ENCODE measurements at regions not wholly inside any gene's neighbourhood (a gene's known extent, or its start where the extent isn't known, plus 50 kb on each side); places are given as distances from the start of the nearest gene placed in this dataset.

DNA sequence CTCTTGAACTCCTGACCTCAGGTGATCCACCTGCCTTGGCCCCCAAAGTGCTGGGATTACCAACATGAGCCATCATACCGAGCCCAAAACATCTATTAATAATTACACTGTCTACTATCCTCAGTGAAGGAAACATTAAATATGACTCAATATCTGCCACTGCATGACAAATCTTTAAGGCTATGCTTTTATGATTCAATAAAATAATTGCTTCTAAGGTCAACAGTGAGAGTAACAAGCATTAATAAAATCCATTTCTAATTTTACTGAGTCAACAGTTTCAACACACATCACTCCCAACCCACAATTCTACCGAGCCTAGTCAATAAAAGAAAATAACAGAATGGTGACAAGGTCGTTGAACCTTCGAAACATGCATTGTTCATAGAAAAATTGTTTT, 125.5 kb upstream of the CHRM3 start:
- no peak for DNase-seq
- no peak for ATAC-seq (ENCODE audit: insufficient read depth, low read depth)
- no peaks in the 10 kb centered on the region for H3K36me3 ChIP-seq (ENCODE audit: insufficient read depth, low read length)
- TF ChIP-seq EZH2 (IDR thresholded peaks at IDR 0.05; ENCODE audit: borderline replicate concordance, low read depth, low read length, severe bottlenecking): no peak
- TF ChIP-seq, protein P1, sequence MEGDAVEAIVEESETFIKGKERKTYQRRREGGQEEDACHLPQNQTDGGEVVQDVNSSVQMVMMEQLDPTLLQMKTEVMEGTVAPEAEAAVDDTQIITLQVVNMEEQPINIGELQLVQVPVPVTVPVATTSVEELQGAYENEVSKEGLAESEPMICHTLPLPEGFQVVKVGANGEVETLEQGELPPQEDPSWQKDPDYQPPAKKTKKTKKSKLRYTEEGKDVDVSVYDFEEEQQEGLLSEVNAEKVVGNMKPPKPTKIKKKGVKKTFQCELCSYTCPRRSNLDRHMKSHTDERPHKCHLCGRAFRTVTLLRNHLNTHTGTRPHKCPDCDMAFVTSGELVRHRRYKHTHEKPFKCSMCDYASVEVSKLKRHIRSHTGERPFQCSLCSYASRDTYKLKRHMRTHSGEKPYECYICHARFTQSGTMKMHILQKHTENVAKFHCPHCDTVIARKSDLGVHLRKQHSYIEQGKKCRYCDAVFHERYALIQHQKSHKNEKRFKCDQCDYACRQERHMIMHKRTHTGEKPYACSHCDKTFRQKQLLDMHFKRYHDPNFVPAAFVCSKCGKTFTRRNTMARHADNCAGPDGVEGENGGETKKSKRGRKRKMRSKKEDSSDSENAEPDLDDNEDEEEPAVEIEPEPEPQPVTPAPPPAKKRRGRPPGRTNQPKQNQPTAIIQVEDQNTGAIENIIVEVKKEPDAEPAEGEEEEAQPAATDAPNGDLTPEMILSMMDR (IDR thresholded peaks at IDR 0.05; ENCODE audit: borderline replicate concordance, extremely low read depth, low read length, poor library complexity, severe bottlenecking): no peak
- H3K9ac ChIP-seq (ENCODE audit: low read depth, low read length): no peak overlapping the region
- no peak overlapping the region for H3K4me2 ChIP-seq (ENCODE audit: insufficient read depth, low read length)
- H4K20me1 ChIP-seq (ENCODE audit: insufficient read depth, low read length): no peaks in the 10 kb centered on the region
- no peaks in the 10 kb centered on the region for H3K9me3 ChIP-seq (ENCODE audit: insufficient read depth, low read length, severe bottlenecking)
- H3K27me3 ChIP-seq (ENCODE audit: insufficient read depth, low read length, poor library complexity): no peaks in the 10 kb centered on the region
- H3K27ac ChIP-seq (ENCODE audit: low read length): no peak overlapping the region
- H3K79me2 ChIP-seq (ENCODE audit: insufficient read depth, low read length): no peaks in the 10 kb centered on the region
- H3K4me3 ChIP-seq (ENCODE audit: low read depth in 1 of 2, low read length in 2 of 2): no peak overlapping the region
- no peaks in the 10 kb centered on the region for H3K4me1 ChIP-seq (ENCODE audit: insufficient read depth, low read length)
- H2AFZ ChIP-seq (ENCODE audit: low read depth, low read length): no peak overlapping the region

- no peak for ATAC-seq (ENCODE audit: insufficient read depth, low read depth)
- no peaks in the 10 kb centered on the region for H3K9me3 ChIP-seq (ENCODE audit: insufficient read depth, low read length, severe bottlenecking)
- TF ChIP-seq EZH2 (IDR thresholded peaks at IDR 0.05; ENCODE audit: borderline replicate concordance, low read depth, low read length, severe bottlenecking): no peak
- TF ChIP-seq, protein P1 (IDR thresholded peaks at IDR 0.05; ENCODE audit: borderline replicate concordance, extremely low read depth, low read length, poor library complexity, severe bottlenecking): no peak
- H3K4me2 ChIP-seq (ENCODE audit: insufficient read depth, low read length): no peak overlapping the region
- no peak overlapping the region for H3K4me3 ChIP-seq (ENCODE audit: low read depth in 1 of 2, low read length in 2 of 2)
- H3K4me1 ChIP-seq (ENCODE audit: insufficient read depth, low read length): no peaks in the 10 kb centered on the region
- no peak overlapping the region for H3K9ac ChIP-seq (ENCODE audit: low read depth, low read length)
- no peak overlapping the region for H2AFZ ChIP-seq (ENCODE audit: low read depth, low read length)
- no peaks in the 10 kb centered on the region for H3K27me3 ChIP-seq (ENCODE audit: insufficient read depth, low read length, poor library complexity)
- H3K27ac ChIP-seq (ENCODE audit: low read length): no peak overlapping the region
- no peaks in the 10 kb centered on the region for H3K79me2 ChIP-seq (ENCODE audit: insufficient read depth, low read length)
- no peaks in the 10 kb centered on the region for H4K20me1 ChIP-seq (ENCODE audit: insufficient read depth, low read length)
- no peak for DNase-seq
- no peaks in the 10 kb centered on the region for H3K36me3 ChIP-seq (ENCODE audit: insufficient read depth, low read length)
Measured at GRCh38 chr1:239255628-239256160, 130.7 kb upstream of the CHRM3 start.

DNA sequence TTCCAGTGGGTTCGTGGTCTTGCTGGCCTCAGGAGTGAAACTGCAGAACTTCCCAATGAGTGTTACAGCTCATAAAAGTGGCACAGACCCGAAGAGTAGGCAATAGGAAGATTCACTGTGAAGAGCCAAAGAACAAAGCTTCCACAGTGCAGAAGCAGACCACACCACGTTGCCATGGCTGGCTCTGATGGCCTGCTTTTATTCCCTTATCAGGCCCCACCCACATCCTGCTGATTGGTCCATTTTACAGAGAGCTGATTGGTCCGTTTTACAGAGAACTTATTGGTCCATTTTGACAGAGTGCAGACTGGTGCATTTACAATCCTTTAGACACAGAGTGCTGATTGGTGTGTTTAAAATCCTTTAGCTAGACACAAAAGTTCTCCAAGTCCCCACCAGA, 131.4 kb upstream of the CHRM3 start:
- Histone ChIP-seq H3K4me2 (ENCODE audit: insufficient read depth, low read length) (no peak overlapping the region), H3K27me3 (ENCODE audit: insufficient read depth, low read length, poor library complexity) (no peaks in the 10 kb centered on the region), H3K9ac (ENCODE audit: low read depth, low read length) (no peak overlapping the region), H3K4me1 (ENCODE audit: insufficient read depth, low read length) (no peaks in the 10 kb centered on the region), H2AFZ (ENCODE audit: low read depth, low read length) (no peak overlapping the region), H3K4me3 (ENCODE audit: low read depth in 1 of 2, low read length in 2 of 2) (no peak overlapping the region), H3K9me3 (ENCODE audit: insufficient read depth, low read length, severe bottlenecking) (no peaks in the 10 kb centered on the region), H3K79me2 (ENCODE audit: insufficient read depth, low read length) (no peaks in the 10 kb centered on the region), H3K27ac (ENCODE audit: low read length) (no peak overlapping the region), H3K36me3 (ENCODE audit: insufficient read depth, low read length) (no peaks in the 10 kb centered on the region), H4K20me1 (ENCODE audit: insufficient read depth, low read length) (no peaks in the 10 kb centered on the region)
- TF ChIP-seq EZH2 (IDR thresholded peaks at IDR 0.05; ENCODE audit: borderline replicate concordance, low read depth, low read length, severe bottlenecking): no peak
- TF ChIP-seq, protein P1 (IDR thresholded peaks at IDR 0.05; ENCODE audit: borderline replicate concordance, extremely low read depth, low read length, poor library complexity, severe bottlenecking): no peak
- no peak for ATAC-seq (ENCODE audit: insufficient read depth, low read depth)
- no peak for DNase-seq

DNA sequence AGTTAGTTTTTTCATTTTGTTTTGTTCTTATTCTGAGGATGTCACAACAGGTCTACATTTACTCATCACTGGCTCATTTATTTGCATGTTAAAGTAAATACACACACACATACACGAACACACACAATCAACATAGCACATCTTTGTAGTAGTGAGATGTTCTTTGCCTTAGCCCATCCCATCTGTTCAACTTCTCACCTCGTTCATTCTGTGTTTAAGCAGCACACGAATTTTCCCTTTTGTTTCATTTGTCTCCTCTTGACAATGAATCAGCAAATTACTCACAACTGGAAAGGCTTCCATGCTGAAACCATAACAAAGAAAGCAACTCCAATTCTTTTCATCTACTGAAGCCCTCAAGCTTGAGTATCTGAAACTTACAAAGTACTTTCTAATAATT, 133.3 kb upstream of the CHRM3 start:
- H3K9ac ChIP-seq (ENCODE audit: low read depth, low read length): no peak overlapping the region
- no peaks in the 10 kb centered on the region for H3K9me3 ChIP-seq (ENCODE audit: insufficient read depth, low read length, severe bottlenecking)
- no peak overlapping the region for H2AFZ ChIP-seq (ENCODE audit: low read depth, low read length)
- H3K4me2 ChIP-seq (ENCODE audit: insufficient read depth, low read length): no peak overlapping the region
- no peaks in the 10 kb centered on the region for H3K79me2 ChIP-seq (ENCODE audit: insufficient read depth, low read length)
- no peak overlapping the region for H3K27ac ChIP-seq (ENCODE audit: low read length)
- H4K20me1 ChIP-seq (ENCODE audit: insufficient read depth, low read length): no peaks in the 10 kb centered on the region
- H3K4me1 ChIP-seq (ENCODE audit: insufficient read depth, low read length): no peaks in the 10 kb centered on the region
- DNase-seq (no peak), ATAC-seq (ENCODE audit: insufficient read depth, low read depth) (no peak)
- H3K36me3 ChIP-seq (ENCODE audit: insufficient read depth, low read length): no peaks in the 10 kb centered on the region
- H3K27me3 ChIP-seq (ENCODE audit: insufficient read depth, low read length, poor library complexity): no peaks in the 10 kb centered on the region
- H3K4me3 ChIP-seq (ENCODE audit: low read depth in 1 of 2, low read length in 2 of 2): no peak overlapping the region
- no peak for TF ChIP-seq EZH2 (IDR thresholded peaks at IDR 0.05; ENCODE audit: borderline replicate concordance, low read depth, low read length, severe bottlenecking)
- TF ChIP-seq, protein P1 (IDR thresholded peaks at IDR 0.05; ENCODE audit: borderline replicate concordance, extremely low read depth, low read length, poor library complexity, severe bottlenecking): no peak

Data from DND-41 (cell line).